ENCODE measurements at regions not wholly inside any gene's neighbourhood (a gene's known extent, or its start where the extent isn't known, plus 50 kb on each side); places are given as distances from the start of the nearest gene placed in this dataset.

DNA sequence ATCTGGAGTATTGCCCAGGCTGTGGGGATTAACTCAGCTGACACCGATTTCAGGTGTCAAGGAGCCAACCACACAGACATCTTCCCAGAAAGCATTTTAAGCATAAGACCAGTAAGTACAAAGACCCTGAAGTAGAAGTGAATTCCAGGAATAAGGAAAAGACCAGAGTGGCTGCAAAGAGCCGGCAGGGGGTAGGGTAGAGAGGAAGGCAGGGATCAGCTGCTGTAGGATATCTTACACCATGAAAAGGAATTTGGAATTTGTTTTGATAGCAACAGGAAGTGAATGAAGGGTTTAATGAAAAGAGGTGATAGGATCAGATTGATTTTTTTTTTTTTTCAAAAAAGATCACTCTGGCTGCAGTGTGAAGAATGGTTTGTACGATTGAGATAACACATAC, 113.6 kb upstream of the PPARGC1A start:
- no peak overlapping the region for H3K23ac ChIP-seq (ENCODE audit: insufficient read length)
- no peak overlapping the region for H3K27ac ChIP-seq (ENCODE audit: low read depth, low read length)
- no peak overlapping the region for H3K9ac ChIP-seq (replicated peaks in 1 of 4; ENCODE audit: extremely low read depth in 1 of 4, low read depth in 3 of 4, low read length in 3 of 4)
- H4K8ac ChIP-seq (ENCODE audit: extremely low read depth, insufficient read depth, low read length) = no peak overlapping the region
- H2BK20ac ChIP-seq (ENCODE audit: low read length) = no peak overlapping the region
- H2BK120ac ChIP-seq (replicated peaks; ENCODE audit: low read depth, low read length) = no peak overlapping the region
- H3K4me3 ChIP-seq (ENCODE audit: extremely low read depth in 1 of 4, insufficient read depth in 2 of 4, low read depth in 3 of 4, low read length in 4 of 4) = no peak overlapping the region
- no peak overlapping the region for H4K5ac ChIP-seq (ENCODE audit: insufficient read length, low read depth, low read length)
- H3K4me1 ChIP-seq (replicated peaks in 1 of 4; ENCODE audit: control insufficient read depth in 3 of 4, insufficient read depth in 4 of 4, low read length in 3 of 4) = peaks cover 0 to 3% (median 0%) of the 10 kb centered on the region in 4 experiments; a peak in 3 of 7 replicates
- TF ChIP-seq TEAD4 (IDR thresholded peaks at IDR 0.05; ENCODE audit: low read depth, low read length) = 0 out of 2 replicates have a peak, but pooled peaks have one; percentile 27
- TF ChIP-seq CHD1 (IDR thresholded peaks at IDR 0.05; ENCODE audit: low read depth, low read length) = no peak
- TF ChIP-seq CTBP2 (IDR thresholded peaks at IDR 0.05; ENCODE audit: borderline replicate concordance, insufficient read depth, insufficient read length, low read length) = no peak
- no peaks in the 10 kb centered on the region for H4K20me1 ChIP-seq (replicated peaks in 1 of 2; ENCODE audit: control insufficient read depth in 1 of 2, insufficient read depth in 2 of 2, low read length in 2 of 2)
- no peaks in the 10 kb centered on the region for H3K36me3 ChIP-seq (ENCODE audit: control insufficient read depth in 2 of 4, insufficient read depth in 4 of 4, low read length in 3 of 4)
- H3K79me2 ChIP-seq (ENCODE audit: control insufficient read depth in 1 of 2, insufficient read depth in 2 of 2, low read length in 2 of 2) = no peaks in the 10 kb centered on the region
- no peak overlapping the region for H3K56ac ChIP-seq (replicated peaks; ENCODE audit: insufficient read length, low read depth, low read length)
- no peaks in the 10 kb centered on the region; a peak in 2 of 7 replicates for H3K27me3 ChIP-seq (replicated peaks in 1 of 4; ENCODE audit: control insufficient read depth in 3 of 4, extremely low read depth in 1 of 4, insufficient read depth in 3 of 4, low read length in 3 of 4)
- no peak overlapping the region for H3K4me2 ChIP-seq (ENCODE audit: insufficient read depth in 1 of 2, low read depth in 2 of 2, low read length in 2 of 2)
- ChIA-PET CTCF (ENCODE audit: partially characterized antibody) (interaction anchor here (0.7 to 1.2 kb wide), 2 partner anchors 18 to 24 kb away, joined by 3 to 4 read pairs; no protein-coding TSS in a partner anchor), POLR2A (ENCODE audit: partially characterized antibody) (interaction anchor here (0.6 kb wide), 1 partner anchor 1257 kb away, joined by 3 read pairs; no protein-coding TSS in a partner anchor)
- H3K79me1 ChIP-seq (ENCODE audit: low read depth, low read length) = no peaks in the 10 kb centered on the region
- no peaks in the 10 kb centered on the region for H3K9me3 ChIP-seq (ENCODE audit: insufficient read depth in 2 of 2, low read depth in 1 of 2, low read length in 1 of 2)
- WGBS, 2 experiments (ENCODE audit: extremely low coverage in 1 of 2, insufficient coverage in 1 of 2, insufficient read length in 1 of 2, insufficient replicate concordance in 2 of 2, low coverage in 1 of 2, low lambda C conversion rate in 2 of 2, missing lambda C conversion rate in 1 of 2) = 59% methylated on average over 3 of the region's 3 CpGs; no CpG with 5 or more reads in 1 of the 2 experiments
- no peak overlapping the region for H4K91ac ChIP-seq (replicated peaks; ENCODE audit: insufficient read length, low read length)
- H2AK5ac ChIP-seq (ENCODE audit: low read depth, low read length) = no peak overlapping the region
- H2BK15ac ChIP-seq (ENCODE audit: low read length) = no peak overlapping the region
- DNase-seq (ENCODE audit: low read depth in 1 of 2, low spot score in 2 of 2) = no peak
- no peaks in the 10 kb centered on the region for H3K23me2 ChIP-seq (ENCODE audit: low read depth, low read length)
- H3K14ac ChIP-seq (ENCODE audit: insufficient read length) = no peak overlapping the region
- H2BK5ac ChIP-seq (ENCODE audit: low read depth, low read length) = no peak overlapping the region
- no peak for FAIRE-seq
- H2BK12ac ChIP-seq (ENCODE audit: low read depth, low read length) = no peak overlapping the region
- H3K4ac ChIP-seq (replicated peaks; ENCODE audit: insufficient read length, low read depth, low read length) = no peak overlapping the region
- H3K18ac ChIP-seq (ENCODE audit: extremely low read depth, low read length) = no peak overlapping the region
- no peak overlapping the region for H2AFZ ChIP-seq (ENCODE audit: low read length)
